ENCODE measurements at regions not wholly inside any gene's neighbourhood (a gene's known extent, or its start where the extent isn't known, plus 50 kb on each side); places are given as distances from the start of the nearest gene placed in this dataset.

DNA sequence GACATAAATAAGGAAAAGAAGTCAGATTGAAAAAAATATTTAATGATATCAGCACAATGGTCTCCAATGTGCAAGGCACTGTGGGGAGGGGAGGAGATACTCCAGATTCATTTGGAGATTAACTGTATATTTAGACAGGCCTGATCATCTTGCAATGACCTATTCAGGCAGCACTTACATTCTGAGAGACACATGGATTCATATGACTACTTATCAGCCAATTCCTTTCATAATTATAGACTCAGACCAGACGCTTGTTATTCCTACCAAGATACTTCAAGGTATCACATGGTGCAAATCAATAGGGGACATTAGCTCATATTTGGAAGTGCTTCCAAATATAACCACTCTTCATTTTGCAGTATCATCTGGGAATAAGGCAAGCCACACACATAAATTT is 153.5 kb upstream of the TARS1 start:
- H3K27ac ChIP-seq (ENCODE audit: low read depth, low read length), result no peak overlapping the region
- FAIRE-seq (no peak), DNase-seq (ENCODE audit: low read depth) (no peak)
- TF ChIP-seq, protein P1, sequence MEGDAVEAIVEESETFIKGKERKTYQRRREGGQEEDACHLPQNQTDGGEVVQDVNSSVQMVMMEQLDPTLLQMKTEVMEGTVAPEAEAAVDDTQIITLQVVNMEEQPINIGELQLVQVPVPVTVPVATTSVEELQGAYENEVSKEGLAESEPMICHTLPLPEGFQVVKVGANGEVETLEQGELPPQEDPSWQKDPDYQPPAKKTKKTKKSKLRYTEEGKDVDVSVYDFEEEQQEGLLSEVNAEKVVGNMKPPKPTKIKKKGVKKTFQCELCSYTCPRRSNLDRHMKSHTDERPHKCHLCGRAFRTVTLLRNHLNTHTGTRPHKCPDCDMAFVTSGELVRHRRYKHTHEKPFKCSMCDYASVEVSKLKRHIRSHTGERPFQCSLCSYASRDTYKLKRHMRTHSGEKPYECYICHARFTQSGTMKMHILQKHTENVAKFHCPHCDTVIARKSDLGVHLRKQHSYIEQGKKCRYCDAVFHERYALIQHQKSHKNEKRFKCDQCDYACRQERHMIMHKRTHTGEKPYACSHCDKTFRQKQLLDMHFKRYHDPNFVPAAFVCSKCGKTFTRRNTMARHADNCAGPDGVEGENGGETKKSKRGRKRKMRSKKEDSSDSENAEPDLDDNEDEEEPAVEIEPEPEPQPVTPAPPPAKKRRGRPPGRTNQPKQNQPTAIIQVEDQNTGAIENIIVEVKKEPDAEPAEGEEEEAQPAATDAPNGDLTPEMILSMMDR (IDR thresholded peaks at IDR 0.05; ENCODE audit: insufficient read depth, low read depth, low read length), result no peak
- TF ChIP-seq EZH2 (IDR thresholded peaks at IDR 0.05; ENCODE audit: insufficient read depth, low read length), result no peak
- no peaks in the 10 kb centered on the region for H3K36me3 ChIP-seq (ENCODE audit: insufficient read depth, low read length)
- no peaks in the 10 kb centered on the region for H3K4me1 ChIP-seq (ENCODE audit: insufficient read depth, low read length)
- H3K4me3 Mint-ChIP-seq (ENCODE audit: unreplicated experiment), result no peak overlapping the region
- H2AFZ ChIP-seq (ENCODE audit: low read depth, low read length), result no peak overlapping the region
- H3K4me1 Mint-ChIP-seq (ENCODE audit: low read depth, unreplicated experiment), result no peaks in the 10 kb centered on the region
- no peaks in the 10 kb centered on the region for H3K36me3 Mint-ChIP-seq (ENCODE audit: low read depth, unreplicated experiment)
- H3K9me3 Mint-ChIP-seq (ENCODE audit: unreplicated experiment), result peaks cover 2% of the 10 kb centered on the region
- no peak overlapping the region for H3K27ac Mint-ChIP-seq (ENCODE audit: unreplicated experiment)
- no peak overlapping the region for H3K4me3 ChIP-seq (ENCODE audit: insufficient read depth, low read depth, low read length)
- H4K20me1 ChIP-seq (ENCODE audit: insufficient read depth, low read length), result no peaks in the 10 kb centered on the region
- H3K9ac ChIP-seq (ENCODE audit: low read length), result no peak overlapping the region
- no peaks in the 10 kb centered on the region for H3K79me2 ChIP-seq (ENCODE audit: insufficient read depth, low read length)
- H3K27me3 Mint-ChIP-seq (ENCODE audit: low read depth, unreplicated experiment), result no peaks in the 10 kb centered on the region
- no peaks in the 10 kb centered on the region for H3K9me3 ChIP-seq (ENCODE audit: insufficient read depth, low read depth, low read length)
- H3K27me3 ChIP-seq (ENCODE audit: insufficient read depth, low read length), result no peaks in the 10 kb centered on the region
- H3K4me2 ChIP-seq (ENCODE audit: low read length), result no peak overlapping the region

- Histone ChIP-seq H3K9me3 (ENCODE audit: insufficient read depth, low read depth, low read length) (no peaks in the 10 kb centered on the region), H3K4me3 (ENCODE audit: insufficient read depth, low read depth, low read length) (no peak overlapping the region), H3K79me2 (ENCODE audit: insufficient read depth, low read length) (no peaks in the 10 kb centered on the region), H2AFZ (ENCODE audit: low read depth, low read length) (no peak overlapping the region), H3K27me3 (ENCODE audit: insufficient read depth, low read length) (no peaks in the 10 kb centered on the region), H3K36me3 (ENCODE audit: insufficient read depth, low read length) (no peaks in the 10 kb centered on the region), H3K27ac (ENCODE audit: low read depth, low read length) (no peak overlapping the region), H3K9ac (ENCODE audit: low read length) (no peak overlapping the region), H3K4me1 (ENCODE audit: insufficient read depth, low read length) (no peaks in the 10 kb centered on the region), H3K4me2 (ENCODE audit: low read length) (no peak overlapping the region), H4K20me1 (ENCODE audit: insufficient read depth, low read length) (no peaks in the 10 kb centered on the region)
- DNase-seq (ENCODE audit: low read depth) (no peak), FAIRE-seq (no peak)
- H3K27ac Mint-ChIP-seq (ENCODE audit: unreplicated experiment), result no peak overlapping the region
- peaks cover 5% of the 10 kb centered on the region for H3K27me3 Mint-ChIP-seq (ENCODE audit: low read depth, unreplicated experiment)
- TF ChIP-seq, protein P1 (IDR thresholded peaks at IDR 0.05; ENCODE audit: insufficient read depth, low read depth, low read length), result no peak
- TF ChIP-seq EZH2 (IDR thresholded peaks at IDR 0.05; ENCODE audit: insufficient read depth, low read length), result no peak
- H3K4me3 Mint-ChIP-seq (ENCODE audit: unreplicated experiment), result no peak overlapping the region
- H3K36me3 Mint-ChIP-seq (ENCODE audit: low read depth, unreplicated experiment), result no peaks in the 10 kb centered on the region
- peaks cover 2% of the 10 kb centered on the region for H3K9me3 Mint-ChIP-seq (ENCODE audit: unreplicated experiment)
- H3K4me1 Mint-ChIP-seq (ENCODE audit: low read depth, unreplicated experiment), result no peaks in the 10 kb centered on the region
These were observed 149.4 kb upstream of the TARS1 start for GRCh38 chr5:33291216-33292000.

GRCh38 chr5:33297760-33298216 is 143.0 kb upstream of the TARS1 start:
- H3K4me1 Mint-ChIP-seq (ENCODE audit: low read depth, unreplicated experiment), result peaks cover 14% of the 10 kb centered on the region
- no peaks in the 10 kb centered on the region for H3K27me3 ChIP-seq (ENCODE audit: insufficient read depth, low read length)
- H3K9ac ChIP-seq (ENCODE audit: low read length), result no peak overlapping the region
- no peak overlapping the region for H3K27ac ChIP-seq (ENCODE audit: low read depth, low read length)
- H4K20me1 ChIP-seq (ENCODE audit: insufficient read depth, low read length), result no peaks in the 10 kb centered on the region
- no peak for DNase-seq (ENCODE audit: low read depth)
- no peaks in the 10 kb centered on the region for H3K9me3 Mint-ChIP-seq (ENCODE audit: unreplicated experiment)
- no peak for TF ChIP-seq EZH2 (IDR thresholded peaks at IDR 0.05; ENCODE audit: insufficient read depth, low read length)
- TF ChIP-seq, protein P1 (IDR thresholded peaks at IDR 0.05; ENCODE audit: insufficient read depth, low read depth, low read length), result no peak
- H3K4me3 ChIP-seq (ENCODE audit: insufficient read depth, low read depth, low read length), result no peak overlapping the region
- H3K4me1 ChIP-seq (ENCODE audit: insufficient read depth, low read length), result peaks cover 8% of the 10 kb centered on the region
- peaks cover 5% of the 10 kb centered on the region for H3K27me3 Mint-ChIP-seq (ENCODE audit: low read depth, unreplicated experiment)
- H3K4me3 Mint-ChIP-seq (ENCODE audit: unreplicated experiment), result no peak overlapping the region
- no peak overlapping the region for H3K4me2 ChIP-seq (ENCODE audit: low read length)
- no peaks in the 10 kb centered on the region for H3K79me2 ChIP-seq (ENCODE audit: insufficient read depth, low read length)
- H2AFZ ChIP-seq (ENCODE audit: low read depth, low read length), result no peak overlapping the region
- H3K9me3 ChIP-seq (ENCODE audit: insufficient read depth, low read depth, low read length), result no peaks in the 10 kb centered on the region
- no peak overlapping the region for H3K27ac Mint-ChIP-seq (ENCODE audit: unreplicated experiment)
- no peaks in the 10 kb centered on the region for H3K36me3 ChIP-seq (ENCODE audit: insufficient read depth, low read length)
- no peaks in the 10 kb centered on the region for H3K36me3 Mint-ChIP-seq (ENCODE audit: low read depth, unreplicated experiment)
- FAIRE-seq, result no peak
